SIG-M5 treated with dmso at 0.1 percent for 504 hours (cell line): ENCODE measurements at regions not wholly inside any gene's neighbourhood (a gene's known extent, or its start where the extent isn't known, plus 50 kb on each side); places are given as distances from the start of the nearest gene placed in this dataset.
"Not testable (repeated sequence)": the region's sequence is repeated elsewhere in the genome, so short reads cannot be mapped to it uniquely, and the experiment has no call there.

ENCODE experiments used
- DNase-seq: peaks from one replicate; lab custom pipeline; 2025; ENCODE audit not compliant: unreplicated experiment; lab: John Stamatoyannopoulos, UW

GRCh38 chr17:77606865-77607210 is 351.7 kb upstream of the TNRC6C start:
- DNase-seq, result no peak

GRCh38 chr17:77607606-77608005 is 350.9 kb upstream of the TNRC6C start:
- no peak for DNase-seq

GRCh38 chr17:77608431-77608830 is 350.1 kb upstream of the TNRC6C start:
- DNase-seq, result no peak

- peak; percentile 62 for DNase-seq
Observed at GRCh38 chr17:77609553-77610517, 348.7 kb upstream of the TNRC6C start.

- no peak for DNase-seq
Observed at GRCh38 chr17:77610518-77610893, 348.0 kb upstream of the TNRC6C start.

GRCh38 chr17:77610972-77611521 is 347.5 kb upstream of the TNRC6C start:
- DNase-seq, result no peak

GRCh38 chr17:77611791-77612502 is 346.6 kb upstream of the TNRC6C start:
- no peak for DNase-seq

- DNase-seq, result no peak
Observed at GRCh38 chr17:77613218-77613617, 345.3 kb upstream of the TNRC6C start.

- DNase-seq, result no peak
Observed at GRCh38 chr17:77613627-77614026, 344.9 kb upstream of the TNRC6C start.

GRCh38 chr17:77615703-77616253 is 342.7 kb upstream of the TNRC6C start:
- no peak for DNase-seq

GRCh38 chr17:77616254-77616731 is 342.2 kb upstream of the TNRC6C start:
- no peak for DNase-seq

- no peak for DNase-seq
Observed at GRCh38 chr17:77617516-77617915, 341.0 kb upstream of the TNRC6C start.

GRCh38 chr17:77618173-77618572 is 340.3 kb upstream of the TNRC6C start:
- DNase-seq, result no peak

GRCh38 chr17:77618731-77619130 is 339.8 kb upstream of the TNRC6C start:
- no peak for DNase-seq

- DNase-seq, result no peak
Observed at GRCh38 chr17:77619326-77619725, 339.2 kb upstream of the TNRC6C start.

- DNase-seq, result no peak
Observed at GRCh38 chr17:77619851-77620250, 338.7 kb upstream of the TNRC6C start.

GRCh38 chr17:77620282-77620681 is 338.2 kb upstream of the TNRC6C start:
- no peak for DNase-seq

GRCh38 chr17:77622084-77622483 is 336.4 kb upstream of the TNRC6C start:
- DNase-seq, result not testable (repeated sequence)

- no peak for DNase-seq
Observed at GRCh38 chr17:77622647-77623046, 335.9 kb upstream of the TNRC6C start.

- not testable (repeated sequence) for DNase-seq
Observed at GRCh38 chr17:77623321-77623720, 335.2 kb upstream of the TNRC6C start.

- DNase-seq, result no peak
Observed at GRCh38 chr17:77628035-77628434, 330.5 kb upstream of the TNRC6C start.
